Activated CD4-positive, CD25-positive, alpha-beta regulatory T cell (primary cell): ENCODE measurements at regions not wholly inside any gene's neighbourhood (a gene's known extent, or its start where the extent isn't known, plus 50 kb on each side); places are given as distances from the start of the nearest gene placed in this dataset.
"Not testable (repeated sequence)": the region's sequence is repeated elsewhere in the genome, so short reads cannot be mapped to it uniquely, and the experiment has no call there.

Experiments used
- DNase-seq, 4 experiments: peaks; one replicate each; lab custom pipeline; 2025; lab: John Stamatoyannopoulos, UW

GRCh38 chr7:35909870-35910357, 109.1 kb downstream of the SEPTIN7 start:
- DNase-seq: no peak

GRCh38 chr7:35910621-35911020, 109.8 kb downstream of the SEPTIN7 start:
- DNase-seq: not testable (repeated sequence)

- not testable (repeated sequence) for DNase-seq
Observed at GRCh38 chr7:35913350-35913749, 112.5 kb downstream of the SEPTIN7 start.

- not testable (repeated sequence) for DNase-seq
Observed at GRCh38 chr7:35914214-35914613, 113.4 kb downstream of the SEPTIN7 start.

- not testable (repeated sequence) for DNase-seq
Observed at GRCh38 chr7:35915247-35915955, 114.5 kb downstream of the SEPTIN7 start.

- not testable (repeated sequence) for DNase-seq
Observed at GRCh38 chr7:35918217-35918616, 117.4 kb downstream of the SEPTIN7 start.

- not testable (repeated sequence) for DNase-seq
Observed at GRCh38 chr7:35919607-35920006, 118.8 kb downstream of the SEPTIN7 start.

- not testable (repeated sequence) for DNase-seq
Observed at GRCh38 chr7:35921338-35921737, 120.5 kb downstream of the SEPTIN7 start.

GRCh38 chr7:35924668-35925067, 123.8 kb downstream of the SEPTIN7 start:
- not testable (repeated sequence) for DNase-seq

GRCh38 chr7:35926966-35927365, 126.1 kb downstream of the SEPTIN7 start:
- not testable (repeated sequence) for DNase-seq

GRCh38 chr7:35931134-35931533, 130.3 kb downstream of the SEPTIN7 start:
- DNase-seq: not testable (repeated sequence)

- not testable (repeated sequence) for DNase-seq
Observed at GRCh38 chr7:35931551-35931950, 130.7 kb downstream of the SEPTIN7 start.

- not testable (repeated sequence) for DNase-seq
Observed at GRCh38 chr7:35940695-35941094, 139.8 kb downstream of the SEPTIN7 start.

GRCh38 chr7:35945621-35946020, 144.8 kb downstream of the SEPTIN7 start:
- not testable (repeated sequence) for DNase-seq

GRCh38 chr7:35955735-35956134, 154.9 kb downstream of the SEPTIN7 start:
- DNase-seq: not testable (repeated sequence)

GRCh38 chr7:35956988-35957387, 156.1 kb downstream of the SEPTIN7 start:
- not testable (repeated sequence) for DNase-seq

- not testable (repeated sequence) for DNase-seq
Observed at GRCh38 chr7:35961260-35961659, 160.4 kb downstream of the SEPTIN7 start.

- DNase-seq: not testable (repeated sequence)
Observed at GRCh38 chr7:35962607-35963006, 161.8 kb downstream of the SEPTIN7 start.

GRCh38 chr7:35967366-35968139, 166.7 kb downstream of the SEPTIN7 start:
- no peak for DNase-seq

GRCh38 chr7:35968140-35968940, 167.5 kb downstream of the SEPTIN7 start:
- no peak for DNase-seq

GRCh38 chr7:35969066-35969465, 168.2 kb downstream of the SEPTIN7 start:
- no peak for DNase-seq

- no peak for DNase-seq
Observed at GRCh38 chr7:35970458-35970857, 169.6 kb downstream of the SEPTIN7 start.
